Cerebellar nuclear complex (tissue), 1 donor: ENCODE measurements at regions not wholly inside any gene's neighbourhood (a gene's known extent, or its start where the extent isn't known, plus 50 kb on each side); places are given as distances from the start of the nearest gene placed in this dataset.
"Not testable (repeated sequence)": the region's sequence is repeated elsewhere in the genome, so short reads cannot be mapped to it uniquely, and the experiment has no call there.

Experiments
- DNase-seq, 2 experiments: peaks; one replicate each; lab custom pipeline; 2025; lab: John Stamatoyannopoulos, UW

DNA sequence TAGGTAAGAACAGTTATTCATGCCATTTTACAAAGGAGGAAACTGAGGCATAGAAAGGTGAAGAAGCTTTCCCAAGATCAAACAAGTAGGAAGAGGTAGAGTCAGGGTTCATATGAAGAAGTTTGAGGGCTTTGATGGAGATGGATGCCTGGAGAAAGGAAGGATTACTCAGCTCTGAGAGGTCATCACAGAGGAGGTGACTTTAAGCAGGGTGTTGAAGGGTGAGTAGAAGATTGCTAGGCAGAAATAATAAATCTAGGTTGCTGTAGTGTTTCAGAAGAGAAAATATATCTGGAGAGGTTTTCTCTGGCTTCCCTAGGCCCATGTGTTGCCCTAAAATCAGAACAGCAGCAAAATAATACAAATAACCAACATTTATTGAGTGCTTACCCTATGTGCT is 196.3 kb downstream of the PALM2AKAP2 start:
- DNase-seq = no peak

DNA sequence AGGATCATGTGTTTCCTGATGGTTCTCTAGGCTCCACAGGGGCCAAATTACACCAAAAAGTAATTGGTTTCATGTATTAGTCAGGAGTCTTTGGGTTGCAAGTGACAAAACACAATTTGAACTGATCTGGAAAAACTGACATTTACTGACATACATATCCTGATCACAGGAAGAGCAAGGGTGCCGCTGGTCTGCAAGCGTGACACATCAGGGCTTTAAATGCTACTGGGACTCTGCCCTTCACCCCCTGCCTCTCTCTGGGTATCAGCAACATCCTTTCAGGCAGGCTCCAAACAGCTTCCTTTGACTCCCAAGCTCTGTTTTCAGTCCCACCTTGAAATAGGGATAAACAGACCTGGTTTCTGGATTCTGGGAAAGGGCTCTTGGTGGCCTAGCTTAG is 197.5 kb downstream of the PALM2AKAP2 start:
- DNase-seq = no peak

DNA sequence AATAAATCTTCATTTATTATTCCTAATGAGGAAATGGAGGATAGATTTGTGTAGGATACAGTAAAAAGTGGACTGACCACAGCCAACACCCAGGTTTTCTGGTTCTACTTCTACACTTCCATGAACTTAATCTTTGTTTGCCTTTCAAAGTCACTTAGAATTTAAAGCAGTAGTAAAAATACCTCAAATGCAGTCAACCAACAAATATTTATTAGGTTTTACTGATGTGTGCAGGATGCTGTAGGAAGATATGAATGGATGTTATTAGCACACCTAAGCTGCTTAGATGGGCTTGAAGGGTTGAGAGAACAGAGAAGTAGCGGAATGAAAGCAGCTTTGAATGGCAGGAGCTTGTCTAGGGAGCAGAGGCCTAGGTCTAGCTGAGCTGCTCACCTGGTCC is 201.1 kb downstream of the PALM2AKAP2 start:
- no peak for DNase-seq

DNA sequence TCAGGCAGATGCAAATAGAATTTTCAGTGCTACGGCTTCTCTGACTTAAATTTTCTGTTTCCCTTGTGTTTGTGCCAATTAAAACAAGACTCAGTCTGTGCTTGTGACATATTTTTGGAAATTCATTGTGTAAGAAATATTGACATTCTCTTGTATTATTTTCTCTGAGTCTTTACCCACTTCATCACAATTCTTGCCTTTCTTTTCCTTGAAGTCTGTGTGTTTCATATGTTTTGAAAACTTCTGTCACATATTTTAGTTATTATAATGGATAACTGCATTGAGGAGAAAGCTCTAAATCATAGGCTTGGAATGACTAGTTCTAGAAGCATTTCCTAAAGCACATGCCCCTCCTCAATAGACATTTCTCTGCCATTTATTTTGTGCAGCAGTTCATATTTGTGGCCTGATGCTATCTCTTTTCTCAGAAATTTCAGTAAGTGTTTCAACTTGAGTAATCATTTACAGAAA is 206.6 kb downstream of the PALM2AKAP2 start:
- DNase-seq = no peak

DNA sequence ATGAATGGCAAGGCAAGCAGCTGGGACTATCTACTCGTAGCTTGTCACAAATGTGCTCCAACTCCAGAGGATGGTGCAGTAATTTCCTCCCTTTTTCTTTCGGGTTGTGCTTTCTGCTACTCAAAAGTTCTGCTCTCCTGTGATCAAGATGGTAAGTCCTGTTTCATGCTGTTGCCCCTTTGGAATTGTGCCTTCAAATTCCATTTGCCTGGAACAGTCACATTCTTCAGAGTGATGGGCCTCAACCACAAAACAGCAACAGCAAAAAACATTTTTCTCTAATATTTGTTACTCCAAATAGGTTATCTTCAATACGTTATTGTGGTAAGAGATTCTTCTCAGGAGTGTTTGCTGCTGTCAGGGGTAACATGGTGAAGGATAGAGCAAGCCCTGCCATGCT is 209.3 kb downstream of the PALM2AKAP2 start:
- no peak for DNase-seq

DNA sequence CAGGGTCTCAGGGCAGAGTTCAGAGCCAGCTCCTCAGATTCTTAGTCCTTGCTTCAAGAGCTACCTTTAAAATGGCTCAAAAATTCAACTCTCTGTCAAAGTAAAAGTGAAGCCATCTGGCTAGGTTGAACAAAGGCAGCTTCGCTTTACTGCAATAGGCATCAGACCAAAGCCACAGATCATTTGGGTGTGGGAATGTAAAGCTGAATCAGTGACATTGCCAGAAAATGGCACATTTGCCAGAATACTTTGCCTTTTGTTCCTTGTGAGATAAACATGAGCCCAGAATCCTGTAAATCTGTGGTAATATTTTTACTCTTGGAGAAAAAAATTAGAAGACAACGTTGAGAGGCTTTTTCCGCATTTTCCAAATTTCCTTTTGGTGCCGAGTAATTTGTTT is 210.5 kb downstream of the PALM2AKAP2 start:
- no peak for DNase-seq

DNA sequence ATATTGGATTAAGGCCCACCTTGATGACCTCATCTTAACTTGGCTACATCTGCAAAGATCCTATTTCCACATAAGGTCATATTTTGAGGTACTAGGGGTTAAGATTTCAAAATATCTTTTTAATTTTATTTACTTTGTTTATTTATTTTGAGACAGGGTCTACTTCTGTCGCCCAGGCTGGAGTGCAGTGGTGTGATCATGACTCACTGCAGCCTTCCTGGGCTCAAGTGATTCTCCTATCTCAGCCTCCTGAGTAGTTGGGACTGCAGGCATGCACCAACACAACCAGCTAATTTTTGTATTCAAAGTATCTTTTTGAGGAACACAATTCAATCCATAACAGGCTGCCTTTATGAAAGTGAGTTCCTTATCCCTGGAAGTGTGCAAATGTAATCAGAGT is 212.3 kb downstream of the PALM2AKAP2 start:
- no peak for DNase-seq

DNA sequence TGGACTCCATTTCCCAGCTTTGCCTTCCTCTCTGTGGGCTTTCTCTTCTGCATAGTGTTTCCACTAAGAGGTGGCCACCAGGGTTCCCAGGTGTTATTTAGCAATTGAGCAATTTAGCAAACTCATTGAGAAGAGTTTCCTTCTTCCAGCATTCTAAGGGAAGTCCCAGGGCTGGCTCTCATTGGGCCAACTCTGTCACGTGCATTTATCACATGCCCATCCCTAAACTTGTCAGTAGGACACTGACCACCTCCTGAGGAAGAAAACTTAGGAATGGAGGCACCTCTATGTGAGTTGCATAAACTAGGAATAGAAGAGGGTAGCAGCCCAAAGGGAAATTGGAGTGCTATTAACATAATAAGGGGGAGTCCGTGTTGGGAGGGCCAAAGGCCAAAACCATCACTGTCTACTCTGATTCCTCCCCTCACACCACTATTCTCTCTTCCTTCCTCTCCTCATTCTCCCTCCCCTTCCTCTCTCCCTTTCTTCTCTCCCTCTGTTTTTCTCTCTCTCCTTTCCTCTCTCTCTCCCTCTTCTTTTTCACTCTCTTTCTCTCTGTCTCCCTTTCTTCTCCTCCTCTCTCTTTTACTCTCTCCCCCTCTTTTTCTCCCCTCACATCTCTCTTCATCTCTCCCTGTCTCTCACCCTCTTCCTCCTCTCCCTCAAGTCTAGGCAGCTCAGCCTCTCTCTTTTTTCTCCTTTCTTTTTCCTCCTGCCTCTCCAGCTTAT is 213.4 kb downstream of the PALM2AKAP2 start:
- DNase-seq = no peak

DNA sequence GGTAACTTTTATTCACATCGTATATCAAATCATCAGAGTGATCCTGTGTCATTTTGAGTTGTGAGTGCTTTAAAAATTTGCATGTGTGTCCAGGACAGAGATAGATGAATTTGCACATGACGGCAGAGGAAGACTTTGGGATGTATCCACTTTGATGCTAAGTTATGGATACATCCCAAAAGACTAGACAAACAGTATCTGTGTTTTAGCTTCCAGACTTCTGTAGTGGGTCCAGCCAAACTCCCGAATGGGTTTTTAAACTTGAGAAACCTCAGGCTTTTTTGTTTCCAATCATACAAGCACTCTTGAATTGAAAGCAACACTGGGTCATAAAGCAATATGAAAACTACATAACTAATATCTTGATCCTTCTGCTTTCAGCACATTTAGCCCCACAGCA is 213.8 kb downstream of the C9orf152 start:
- no peak for DNase-seq

DNA sequence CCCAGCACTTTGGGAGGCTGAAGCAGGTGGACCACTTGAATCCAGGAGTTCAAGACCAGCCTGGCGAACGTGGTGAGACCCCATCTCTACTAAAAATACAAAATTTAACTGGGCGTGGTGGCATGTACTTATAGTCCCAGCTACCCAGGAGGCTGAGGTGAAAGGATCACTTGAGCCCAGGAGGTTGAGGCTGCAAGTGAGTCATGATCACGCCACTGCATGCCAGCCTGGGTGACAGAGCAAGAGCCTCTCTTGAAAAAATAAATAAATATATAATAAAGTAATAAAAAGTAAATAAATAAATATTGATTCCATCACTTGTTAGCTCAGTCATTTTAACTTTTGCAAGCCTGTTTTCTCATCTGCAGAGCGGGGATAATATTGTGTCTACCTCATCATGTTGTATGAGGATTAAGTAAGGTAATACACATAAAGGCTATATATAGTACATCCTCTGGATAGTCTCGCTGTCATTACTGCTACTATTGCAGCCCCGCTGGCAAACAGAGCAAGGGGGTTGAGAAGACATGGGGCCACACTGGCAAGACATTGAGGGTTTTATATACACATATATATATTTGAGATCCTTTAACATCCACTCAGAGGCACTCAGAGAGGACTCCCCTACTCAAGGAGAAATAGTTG is 210.9 kb downstream of the C9orf152 start:
- no peak for DNase-seq

DNA sequence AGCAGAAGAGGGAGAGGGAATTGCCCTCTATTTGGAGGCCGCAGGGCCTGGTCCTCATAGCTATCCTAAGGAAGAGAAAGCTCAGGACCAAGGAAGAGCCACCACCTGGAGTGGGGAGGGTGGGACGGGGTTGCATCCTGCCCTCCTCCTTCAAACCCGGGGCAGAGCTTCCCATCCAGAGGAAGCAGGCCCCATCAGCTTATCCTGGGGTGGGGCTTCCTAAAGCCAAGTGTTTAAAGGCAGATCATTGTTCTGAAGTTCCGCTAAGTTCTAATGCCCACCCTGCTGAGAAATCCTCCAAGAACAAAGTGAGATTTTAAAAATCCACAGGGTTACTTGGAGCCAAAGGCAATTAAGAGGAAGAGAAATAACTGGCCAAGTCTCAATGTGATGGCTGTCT is 210.3 kb downstream of the C9orf152 start:
- DNase-seq = no peak

DNA sequence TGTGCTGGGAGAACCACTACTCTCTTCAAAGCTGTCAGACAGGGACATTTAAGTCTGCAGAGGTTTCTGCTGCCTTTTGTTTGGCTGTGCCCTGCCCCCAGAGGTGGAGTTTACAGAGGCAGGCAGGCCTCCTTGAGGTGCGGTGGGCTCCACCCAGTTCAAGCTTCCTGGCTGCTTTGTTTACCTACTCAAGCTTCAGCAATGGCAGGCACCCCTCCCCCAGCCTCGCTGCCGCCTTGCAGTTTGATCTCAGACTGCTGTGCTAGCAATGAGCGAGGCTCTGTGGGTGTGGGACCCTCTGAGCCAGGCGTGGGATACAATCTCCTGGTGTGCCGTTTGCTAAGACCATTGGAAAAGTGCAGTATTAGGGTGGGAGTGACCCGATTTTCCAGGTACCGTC is 202.4 kb downstream of the C9orf152 start:
- not testable (repeated sequence) for DNase-seq

DNA sequence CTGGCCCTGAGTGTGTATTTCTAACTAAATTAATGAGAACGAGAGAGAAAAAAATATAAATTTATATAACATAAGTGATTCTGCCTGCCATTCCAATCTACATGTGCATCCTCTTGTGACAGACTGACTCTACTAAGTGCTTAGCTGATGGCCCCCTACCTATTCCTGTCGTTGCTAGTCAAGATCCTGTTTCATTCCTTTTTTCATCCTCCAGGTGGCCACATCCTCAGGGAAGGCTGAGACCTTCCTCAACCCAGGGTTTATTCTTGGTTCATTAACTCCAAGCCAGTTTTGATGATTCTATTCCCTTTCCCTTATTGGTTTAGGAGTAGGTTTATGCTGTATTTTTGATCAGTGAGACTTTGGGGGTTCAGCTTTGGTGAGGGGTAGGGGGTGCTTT is 201.3 kb downstream of the C9orf152 start:
- no peak for DNase-seq

DNA sequence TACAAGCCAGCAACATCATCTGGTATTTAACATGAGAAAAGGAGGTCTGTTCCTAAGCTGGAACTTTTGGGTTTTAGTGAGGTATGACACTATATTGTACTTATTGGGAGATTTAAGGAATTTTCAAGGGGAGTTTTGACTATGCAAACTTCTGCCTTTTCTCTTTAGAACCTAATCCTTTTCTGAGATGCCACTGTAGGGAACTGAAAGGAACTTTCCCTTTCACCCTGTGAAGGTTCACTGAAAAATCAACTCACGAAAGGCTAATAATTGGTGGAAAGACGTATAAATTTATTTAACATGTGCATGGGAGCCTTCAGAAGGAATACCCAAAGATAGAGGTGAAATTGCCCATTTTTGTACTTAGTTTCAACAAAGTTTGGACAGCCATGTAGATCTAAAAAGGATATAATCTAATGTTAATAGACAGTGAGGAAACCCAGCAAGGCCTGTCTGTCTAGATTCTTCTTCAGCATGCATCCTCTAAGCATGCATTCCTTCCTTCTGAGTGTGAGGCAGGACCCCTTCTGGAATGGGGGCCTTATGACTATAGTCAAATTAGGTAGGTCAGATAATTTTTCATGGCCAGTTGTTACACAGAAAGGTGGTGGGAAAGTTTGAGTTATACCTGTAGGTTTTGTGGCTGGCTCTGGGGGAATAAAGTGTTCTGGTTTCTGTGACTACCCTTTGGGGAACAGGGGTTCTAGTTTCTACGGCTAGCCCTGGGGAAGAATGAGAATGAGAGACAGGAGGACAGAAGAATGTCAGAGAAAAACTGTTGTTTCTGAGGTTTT is 200.3 kb downstream of the C9orf152 start:
- no peak for DNase-seq

DNA sequence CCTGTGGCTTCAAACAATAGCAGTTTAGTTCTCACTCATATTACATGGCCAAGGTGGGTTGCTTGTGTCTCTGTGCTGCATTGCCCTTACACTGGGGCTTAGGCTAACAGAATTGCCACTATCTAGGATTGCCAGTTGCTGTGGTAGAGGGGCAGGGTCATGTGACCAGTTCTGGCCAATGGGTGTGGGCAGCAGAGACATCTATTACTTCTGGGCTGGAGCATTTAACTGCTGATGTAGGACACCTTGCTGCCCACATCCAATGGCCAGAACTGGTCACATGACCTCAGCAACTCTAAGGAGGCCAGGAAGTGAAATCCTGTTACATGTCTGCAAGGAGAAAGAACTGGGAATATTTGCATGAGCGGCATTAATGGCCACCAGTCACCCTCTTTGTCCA is 199.3 kb downstream of the C9orf152 start:
- DNase-seq = no peak

DNA sequence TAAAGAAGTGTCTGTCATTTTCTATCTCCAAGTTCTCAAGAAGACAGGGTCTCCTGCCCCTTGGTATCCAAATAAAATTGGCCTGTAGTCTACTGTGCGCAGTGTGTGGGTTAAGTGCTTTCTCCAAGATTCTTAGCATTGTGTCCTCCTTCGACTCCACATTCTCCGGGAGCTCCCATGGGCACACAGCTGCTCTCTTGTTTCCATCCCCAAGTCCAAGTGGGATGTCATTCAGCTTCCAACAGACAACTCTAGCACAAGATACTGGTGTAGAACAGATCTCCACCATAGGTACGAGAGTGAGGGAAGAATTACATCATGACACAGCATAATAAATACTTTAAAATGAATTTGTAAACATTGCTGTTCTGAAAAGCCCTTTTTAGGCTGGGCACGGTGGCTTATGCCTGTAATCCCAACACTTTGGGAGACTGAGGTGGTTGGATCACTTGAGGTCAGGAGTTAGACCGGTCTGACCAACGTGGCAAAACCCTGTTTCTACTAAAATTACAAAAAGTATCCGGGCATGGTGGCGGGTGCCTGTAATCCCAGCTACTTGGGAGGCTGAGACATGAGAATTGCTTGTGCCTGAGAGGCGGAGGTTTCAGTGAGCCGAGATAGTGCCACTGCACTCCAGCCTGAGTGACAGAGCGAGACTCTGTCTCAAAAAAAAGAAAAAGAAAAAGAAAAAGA is 196.2 kb downstream of the C9orf152 start:
- no peak for DNase-seq

DNA sequence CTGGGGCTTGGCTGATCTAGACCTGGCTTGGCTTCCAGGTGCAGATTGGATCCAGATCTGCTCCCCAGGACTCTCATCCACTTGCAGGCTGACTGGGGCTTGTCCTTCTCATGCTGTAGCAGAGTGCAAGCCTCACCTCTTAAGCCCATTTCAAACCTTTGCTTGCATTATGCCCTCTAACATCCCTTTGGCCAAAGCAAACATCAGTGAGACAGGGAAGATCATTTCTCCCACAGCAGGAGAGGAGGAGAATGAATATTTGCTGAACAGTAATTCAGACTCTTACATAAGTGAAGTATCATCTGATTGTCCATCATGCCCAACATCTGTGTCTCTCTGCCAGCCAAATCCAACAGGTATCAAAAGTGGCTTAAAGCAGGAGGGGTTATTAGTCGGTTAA is 194.9 kb downstream of the C9orf152 start:
- DNase-seq = no peak

DNA sequence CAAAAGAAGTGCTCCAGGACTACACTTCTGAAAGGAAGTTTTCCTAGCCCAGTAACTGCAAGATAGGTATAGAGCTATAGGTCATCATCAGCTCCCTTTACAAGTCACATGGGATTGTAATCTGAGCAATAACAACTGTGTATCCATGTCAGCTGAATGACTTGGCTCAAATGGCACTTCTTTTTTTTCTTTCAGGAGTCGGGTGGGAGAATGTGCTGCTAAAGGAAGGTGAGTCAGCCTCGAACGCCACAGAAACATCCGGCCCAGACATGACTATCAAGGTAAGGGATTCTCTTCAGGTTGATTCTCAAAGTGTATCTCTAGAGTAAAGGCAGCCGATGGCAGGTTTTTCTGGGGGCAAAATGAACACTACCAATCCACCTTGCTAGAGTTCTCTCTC is 192.2 kb downstream of the C9orf152 start:
- no peak for DNase-seq

DNA sequence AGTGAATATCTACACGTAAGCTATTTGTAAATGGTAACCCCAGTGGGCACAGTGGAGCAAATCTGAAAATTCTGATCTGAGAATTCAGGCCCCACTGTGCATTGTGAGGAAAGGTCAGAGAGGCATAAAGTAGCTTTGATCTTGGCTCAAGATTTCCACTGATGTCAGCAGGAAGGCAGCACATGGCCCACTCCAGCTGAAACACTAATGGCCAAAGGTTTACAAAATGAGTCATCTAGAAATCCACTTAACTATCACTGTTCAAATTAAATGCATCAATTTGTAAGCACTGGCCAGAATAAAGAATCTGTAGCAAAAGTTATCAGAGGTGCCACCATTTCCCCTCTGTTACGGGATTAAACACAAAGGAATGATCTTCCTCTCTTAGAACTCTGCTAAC is 191.6 kb downstream of the C9orf152 start:
- no peak for DNase-seq

DNA sequence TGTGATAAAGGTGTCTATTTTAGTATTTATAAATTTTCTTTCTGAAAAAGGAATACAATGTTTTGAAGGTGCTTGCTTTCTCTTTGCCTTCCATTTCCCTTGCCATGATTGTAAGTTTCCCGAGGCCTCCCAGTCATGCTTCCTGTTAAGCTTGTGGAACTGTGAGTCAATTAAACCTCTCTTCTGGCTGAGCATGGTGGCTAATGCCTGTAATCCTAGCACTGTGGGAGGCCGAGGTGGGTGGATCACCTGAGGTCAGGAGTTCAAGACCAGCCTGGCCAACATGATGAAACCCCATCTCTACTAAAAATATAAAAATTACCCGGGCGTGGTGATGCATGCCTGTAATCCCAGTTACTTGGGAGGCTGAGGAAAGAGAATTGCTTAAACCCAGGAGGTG is 187.7 kb downstream of the C9orf152 start:
- not testable (repeated sequence) for DNase-seq

DNA sequence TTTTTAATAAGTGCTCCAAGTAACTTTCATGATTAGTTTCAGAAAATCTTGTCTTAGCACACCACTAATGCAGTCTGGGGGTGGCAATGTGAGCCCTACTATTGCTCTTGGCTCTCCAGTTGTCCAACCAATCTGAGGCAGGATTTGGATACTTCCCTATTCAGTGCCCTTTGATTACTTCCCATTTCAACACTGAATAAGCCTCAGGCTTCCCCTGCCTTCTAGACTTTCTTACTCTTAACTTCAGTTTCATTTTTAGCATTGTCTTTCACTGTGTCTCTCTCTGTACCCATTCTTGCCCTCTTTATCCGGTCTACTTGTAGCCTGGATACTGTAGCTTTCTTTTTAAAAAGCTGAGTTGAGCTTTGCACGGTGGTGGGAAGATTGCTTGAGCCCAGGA is 186.1 kb downstream of the C9orf152 start:
- no peak for DNase-seq

DNA sequence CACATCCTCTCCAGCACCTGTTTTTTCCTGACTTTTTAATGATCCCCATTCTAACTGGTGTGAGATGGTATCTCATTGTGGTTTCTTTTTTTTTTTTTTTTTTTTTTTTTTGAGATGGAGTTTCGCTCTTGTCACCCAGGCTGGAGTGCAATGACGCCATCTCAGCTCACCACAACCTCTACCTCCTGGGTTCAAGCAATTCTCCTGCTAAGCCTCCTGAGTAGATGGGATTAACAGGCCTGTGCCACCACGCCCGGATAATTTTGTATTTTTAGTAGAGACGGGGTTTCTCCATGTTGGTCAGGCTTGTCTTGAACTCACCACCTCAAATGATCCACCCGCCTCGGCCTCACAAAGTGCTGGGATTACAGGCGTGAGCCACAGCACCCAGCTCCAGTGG is 184.7 kb downstream of the C9orf152 start:
- DNase-seq = not testable (repeated sequence)
